Smooth muscle cell (in vitro differentiated cells): ENCODE measurements at regions not wholly inside any gene's neighbourhood (a gene's known extent, or its start where the extent isn't known, plus 50 kb on each side); places are given as distances from the start of the nearest gene placed in this dataset.

ENCODE experiments used
- DNase-seq: peaks from one replicate; lab custom pipeline; 2025; ENCODE audit not compliant: unreplicated experiment; lab: John Stamatoyannopoulos, UW
- H2AFZ ChIP-seq: fragments of 200-600 bp; sonication (generic); 2 replicates; pipeline ENCODE4 v1.6.0; 2016; ENCODE audit warnings: antibody characterized with exemption, low read depth, mild to moderate bottlenecking
- H3F3A ChIP-seq: fragments of 200-600 bp; sonication (generic); 2 replicates; pipeline ENCODE4 v1.6.0; 2017; ENCODE audit warnings: antibody characterized with exemption, low read depth
- H3K27ac ChIP-seq: fragments of 200-600 bp; sonication (generic); 2 replicates; pipeline ENCODE4 v1.5.1; 2016; ENCODE audit warnings: low read depth, mild to moderate bottlenecking
- H3K27me3 ChIP-seq: fragments of 200-600 bp; sonication (generic); 2 replicates; pipeline ENCODE4 v1.6.1; 2016; ENCODE audit warnings: low read depth, mild to moderate bottlenecking
- H3K36me3 ChIP-seq: fragments of 200-600 bp; sonication (generic); 2 replicates; pipeline ENCODE4 v1.5.1; 2016; ENCODE audit warnings: low read depth
- H3K4me1 ChIP-seq: fragments of 200-600 bp; sonication (generic); 2 replicates; pipeline ENCODE4 v1.5.1; 2016; ENCODE audit warnings: low read depth
- H3K4me2 ChIP-seq: fragments of 200-600 bp; sonication (generic); 2 replicates; pipeline ENCODE4 v1.6.0; 2016; ENCODE audit warnings: mild to moderate bottlenecking
- H3K4me3 ChIP-seq: fragments of 200-600 bp; sonication (generic); 2 replicates; pipeline ENCODE4 v1.5.1; 2016; ENCODE audit warnings: mild to moderate bottlenecking
- H3K79me2 ChIP-seq: fragments of 200-600 bp; sonication (generic); 2 replicates; pipeline ENCODE4 v1.6.0; 2016; ENCODE audit warnings: low read depth, mild to moderate bottlenecking
- H3K9ac ChIP-seq: fragments of 200-600 bp; sonication (generic); 2 replicates; pipeline ENCODE4 v1.6.0; 2016; ENCODE audit warnings: low read depth
- H3K9me3 ChIP-seq: fragments of 200-600 bp; sonication (generic); replicated peaks from 2 replicates; pipeline ENCODE4 v1.5.1; 2016; ENCODE audit warnings: low read depth
- H4K20me1 ChIP-seq: fragments of 200-600 bp; sonication (generic); 2 replicates; pipeline ENCODE4 v1.6.0; 2016; ENCODE audit warnings: low read depth
- WGBS: methylation state at CpG from one replicate; pipeline ENCODE4 v1.1.7; 2016; ENCODE audit warnings: low lambda C conversion rate; 5-methylcytosine and 5-hydroxymethylcytosine counted together
- TF ChIP-seq, protein P1 (sequence below): fragments of 200-600 bp; sonication (generic); IDR thresholded peaks from 2 replicates; pipeline ENCODE4 v1.5.1; 2017; ENCODE audit warnings: borderline replicate concordance, mild to moderate bottlenecking, antibody characterized with exemption; ENCODE audit not compliant: insufficient read depth, poor library complexity, severe bottlenecking

DNA sequence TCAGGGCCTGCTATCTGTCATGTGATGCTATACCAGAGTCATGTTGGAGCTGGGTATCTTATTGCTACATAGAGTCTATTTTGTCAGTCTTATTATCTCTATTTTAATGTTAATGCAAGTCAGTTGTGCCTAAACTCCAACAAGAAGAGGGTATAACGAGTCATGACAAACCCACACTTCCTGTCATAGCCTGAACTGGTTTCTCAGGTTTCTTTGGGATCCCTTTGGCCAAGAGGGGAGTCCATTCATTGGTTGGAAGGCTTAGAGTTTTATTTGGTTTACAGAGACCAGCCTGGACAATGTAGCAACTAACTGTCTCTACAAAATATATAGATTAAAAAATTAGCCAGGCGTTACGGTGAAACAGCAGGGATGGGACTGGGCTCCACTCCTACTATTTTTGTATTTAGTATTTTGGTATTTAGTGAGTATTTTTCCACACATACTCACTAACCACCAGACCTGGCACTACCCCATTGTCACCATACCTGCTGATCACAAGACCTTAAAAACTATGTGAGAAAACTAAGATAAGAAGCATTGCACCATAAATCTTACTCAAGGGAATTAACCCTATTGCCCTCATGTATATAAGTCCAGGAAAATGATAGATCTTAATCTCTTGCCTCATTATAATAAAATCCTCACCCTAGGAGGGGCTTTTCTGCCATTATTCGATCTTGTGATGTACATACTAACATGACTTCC lies 387.5 kb downstream of the IPO8 start:
- Histone ChIP-seq H3K4me3 (no peak overlapping the region), H3F3A (no peaks in the 10 kb centered on the region), H3K9ac (no peak overlapping the region), H4K20me1 (no peaks in the 10 kb centered on the region), H3K79me2 (no peaks in the 10 kb centered on the region), H3K27me3 (no peaks in the 10 kb centered on the region), H3K4me1 (no peaks in the 10 kb centered on the region), H3K9me3 (no peaks in the 10 kb centered on the region), H3K4me2 (no peak overlapping the region), H3K36me3 (no peaks in the 10 kb centered on the region), H3K27ac (no peak overlapping the region), H2AFZ (no peak overlapping the region)
- DNase-seq = no peak
- TF ChIP-seq, protein P1, sequence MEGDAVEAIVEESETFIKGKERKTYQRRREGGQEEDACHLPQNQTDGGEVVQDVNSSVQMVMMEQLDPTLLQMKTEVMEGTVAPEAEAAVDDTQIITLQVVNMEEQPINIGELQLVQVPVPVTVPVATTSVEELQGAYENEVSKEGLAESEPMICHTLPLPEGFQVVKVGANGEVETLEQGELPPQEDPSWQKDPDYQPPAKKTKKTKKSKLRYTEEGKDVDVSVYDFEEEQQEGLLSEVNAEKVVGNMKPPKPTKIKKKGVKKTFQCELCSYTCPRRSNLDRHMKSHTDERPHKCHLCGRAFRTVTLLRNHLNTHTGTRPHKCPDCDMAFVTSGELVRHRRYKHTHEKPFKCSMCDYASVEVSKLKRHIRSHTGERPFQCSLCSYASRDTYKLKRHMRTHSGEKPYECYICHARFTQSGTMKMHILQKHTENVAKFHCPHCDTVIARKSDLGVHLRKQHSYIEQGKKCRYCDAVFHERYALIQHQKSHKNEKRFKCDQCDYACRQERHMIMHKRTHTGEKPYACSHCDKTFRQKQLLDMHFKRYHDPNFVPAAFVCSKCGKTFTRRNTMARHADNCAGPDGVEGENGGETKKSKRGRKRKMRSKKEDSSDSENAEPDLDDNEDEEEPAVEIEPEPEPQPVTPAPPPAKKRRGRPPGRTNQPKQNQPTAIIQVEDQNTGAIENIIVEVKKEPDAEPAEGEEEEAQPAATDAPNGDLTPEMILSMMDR = no peak
- 58% methylated on average over 4 of the region's 4 CpGs for WGBS

DNA sequence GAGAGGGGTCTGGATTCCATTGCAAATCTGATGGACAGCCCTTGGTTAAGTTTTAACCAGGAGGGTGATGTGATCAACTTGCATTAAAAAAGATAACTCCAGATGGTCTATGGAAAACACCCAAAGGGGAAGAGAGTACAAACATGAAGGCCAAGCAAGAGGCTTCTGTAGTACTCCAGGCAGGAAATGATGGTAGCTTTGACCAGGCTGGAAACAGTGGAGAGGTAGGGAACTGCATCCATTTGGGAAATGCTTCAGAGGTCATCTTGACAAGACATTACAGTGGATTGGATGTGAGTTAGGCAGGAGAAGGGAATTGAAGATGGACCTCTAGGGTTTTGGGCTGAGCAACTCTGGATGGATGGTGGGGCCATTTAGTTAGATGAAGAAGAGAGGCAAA lies 391.1 kb downstream of the IPO8 start:
- H2AFZ ChIP-seq = no peak overlapping the region
- no peaks in the 10 kb centered on the region for H3K36me3 ChIP-seq
- H3K79me2 ChIP-seq = no peaks in the 10 kb centered on the region
- H3K27ac ChIP-seq = no peak overlapping the region
- no peak for DNase-seq
- H3K4me1 ChIP-seq = no peaks in the 10 kb centered on the region
- H3F3A ChIP-seq = no peaks in the 10 kb centered on the region
- H3K27me3 ChIP-seq = no peaks in the 10 kb centered on the region
- H3K9me3 ChIP-seq = no peaks in the 10 kb centered on the region
- H3K9ac ChIP-seq = no peak overlapping the region
- TF ChIP-seq, protein P1 = no peak
- no peak overlapping the region for H3K4me2 ChIP-seq
- no peak overlapping the region for H3K4me3 ChIP-seq
- no peaks in the 10 kb centered on the region for H4K20me1 ChIP-seq

DNA sequence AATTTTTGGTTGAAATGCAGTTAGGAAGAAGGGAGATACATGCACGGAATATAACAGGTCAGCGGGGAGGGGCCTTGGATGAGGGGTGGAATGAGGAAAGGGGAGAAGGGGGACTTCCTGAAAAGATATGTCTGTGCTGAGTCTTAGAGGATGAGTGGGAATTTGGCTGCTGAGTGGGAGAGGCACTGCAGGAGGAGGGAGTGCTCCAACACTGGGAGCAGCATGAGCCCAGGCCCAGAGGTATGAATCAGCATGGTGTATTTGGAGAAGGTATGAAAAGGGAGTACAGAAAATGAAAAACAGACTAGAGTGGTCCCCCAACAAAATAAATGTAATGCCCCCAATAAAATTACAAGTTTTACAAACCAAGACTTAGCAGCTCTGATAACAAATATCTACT lies 394.4 kb downstream of the IPO8 start:
- WGBS = 90% methylated on average over 2 of the region's 2 CpGs
- Histone ChIP-seq H2AFZ (no peak overlapping the region), H3K36me3 (no peaks in the 10 kb centered on the region), H3K9me3 (no peaks in the 10 kb centered on the region), H3K4me2 (no peak overlapping the region), H3K4me1 (no peaks in the 10 kb centered on the region), H4K20me1 (no peaks in the 10 kb centered on the region), H3K9ac (no peak overlapping the region), H3F3A (no peaks in the 10 kb centered on the region), H3K27ac (no peak overlapping the region), H3K27me3 (no peaks in the 10 kb centered on the region), H3K79me2 (no peaks in the 10 kb centered on the region), H3K4me3 (no peak overlapping the region)
- DNase-seq = no peak
- TF ChIP-seq, protein P1 = no peak

DNA sequence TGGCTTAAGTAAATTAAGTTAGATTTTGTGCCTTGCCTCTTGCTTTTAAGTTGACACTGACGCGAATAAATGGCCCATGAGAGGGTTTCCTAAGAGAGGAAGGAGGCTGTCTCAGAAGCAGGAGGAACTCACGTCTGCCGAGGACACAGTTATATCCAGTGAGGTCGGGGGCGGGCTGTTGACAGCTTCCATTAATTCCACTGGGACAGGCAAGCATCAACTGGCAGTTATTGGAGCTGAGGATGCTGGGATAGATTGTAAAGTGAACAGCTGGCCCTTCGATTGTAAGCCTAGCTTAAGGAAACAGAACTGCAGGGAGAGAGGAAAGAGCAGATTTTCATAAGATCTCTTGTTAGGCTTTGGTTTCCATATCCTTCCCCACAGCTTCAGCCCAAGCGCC lies 399.2 kb downstream of the IPO8 start:
- Histone ChIP-seq H3K36me3 (no peaks in the 10 kb centered on the region), H3K9me3 (no peaks in the 10 kb centered on the region), H3K4me2 (no peak overlapping the region), H2AFZ (no peak overlapping the region), H4K20me1 (no peaks in the 10 kb centered on the region), H3K9ac (no peak overlapping the region), H3F3A (no peaks in the 10 kb centered on the region), H3K27me3 (no peaks in the 10 kb centered on the region), H3K79me2 (no peaks in the 10 kb centered on the region), H3K27ac (no peak overlapping the region), H3K4me3 (no peak overlapping the region), H3K4me1 (no peaks in the 10 kb centered on the region)
- no peak for DNase-seq
- WGBS = 48% methylated on average over 8 of the region's 8 CpGs
- TF ChIP-seq, protein P1 = no peak
